Spinal cord (tissue), 9 donors: ENCODE measurements at regions not wholly inside any gene's neighbourhood (a gene's known extent, or its start where the extent isn't known, plus 50 kb on each side); places are given as distances from the start of the nearest gene placed in this dataset.
"Not testable (repeated sequence)": the region's sequence is repeated elsewhere in the genome, so short reads cannot be mapped to it uniquely, and the experiment has no call there.

Experiments
- DNase-seq, 6 donors: peaks; one replicate each; pipeline versions ENCODE4 v3.0.0 to v3.0.0-alpha.2; 2013 to 2015; ENCODE audit warnings: low spot score in 6 of 6, low read depth in 4 of 6
- H3K27ac ChIP-seq: one replicate; pipeline ENCODE4 v1.5.1; 2013; ENCODE audit warnings: low read depth, low read length, control low read depth
- H3K27me3 ChIP-seq: one replicate; pipeline ENCODE4 v1.6.1; 2013; ENCODE audit warnings: low read length; ENCODE audit not compliant: control insufficient read depth, insufficient read depth
- H3K36me3 ChIP-seq: one replicate; pipeline ENCODE4 v1.6.1; 2013; ENCODE audit warnings: low read length; ENCODE audit not compliant: control insufficient read depth, insufficient read depth
- H3K4me1 ChIP-seq: one replicate; pipeline ENCODE4 v1.6.1; 2013; ENCODE audit warnings: low read length; ENCODE audit not compliant: control insufficient read depth, insufficient read depth
- H3K4me3 ChIP-seq: one replicate; pipeline ENCODE4 v1.5.1; 2013; ENCODE audit warnings: low read depth, low read length, control low read depth
- H3K9me3 ChIP-seq: one replicate; pipeline ENCODE4 v1.6.1; 2013; ENCODE audit warnings: low read length; ENCODE audit not compliant: control insufficient read depth, insufficient read depth
- WGBS: methylation state at CpG from one replicate; pipeline ENCODE4 v1.1.5; 2013; ENCODE audit warnings: missing lambda C conversion rate; ENCODE audit not compliant: insufficient coverage; 5-methylcytosine and 5-hydroxymethylcytosine counted together
- donor health status: healthy.

GRCh38 chr15:53923741-53924140 is 54.5 kb upstream of the UNC13C start:
- not testable (repeated sequence) for H3K27ac ChIP-seq, H3K27me3 ChIP-seq, DNase-seq, H3K36me3 ChIP-seq, H3K4me1 ChIP-seq, H3K4me3 ChIP-seq, H3K9me3 ChIP-seq
- 92% methylated on average over 8 of the region's 13 CpGs for WGBS

- no peaks in the 10 kb centered on the region for H3K27me3 ChIP-seq
- no peak overlapping the region for H3K4me3 ChIP-seq
- H3K4me1 ChIP-seq, result peaks cover 3% of the 10 kb centered on the region
- H3K27ac ChIP-seq, result no peak overlapping the region
- no peaks in the 10 kb centered on the region for H3K9me3 ChIP-seq
- WGBS, result 42% methylated on average over 8 of the region's 11 CpGs
- no peaks in the 10 kb centered on the region for H3K36me3 ChIP-seq
- peak in 5 of 6 donors; percentile 9 to 76 (median 39) for DNase-seq
Measured at GRCh38 chr15:53918180-53919079, 59.8 kb upstream of the UNC13C start.

GRCh38 chr15:53917109-53917508 is 61.1 kb upstream of the UNC13C start:
- Histone ChIP-seq H3K27me3 (no peaks in the 10 kb centered on the region), H3K4me3 (no peak overlapping the region), H3K4me1 (peaks cover 3% of the 10 kb centered on the region), H3K9me3 (no peaks in the 10 kb centered on the region), H3K27ac (no peak overlapping the region), H3K36me3 (no peaks in the 10 kb centered on the region)
- 86% methylated on average over 2 of the region's 2 CpGs for WGBS
- no peak for DNase-seq

- Histone ChIP-seq H3K9me3 (no peaks in the 10 kb centered on the region), H3K27me3 (no peaks in the 10 kb centered on the region), H3K4me1 (no peaks in the 10 kb centered on the region), H3K27ac (no peak overlapping the region), H3K36me3 (no peaks in the 10 kb centered on the region), H3K4me3 (no peak overlapping the region)
- 80% methylated on average over 5 of the region's 10 CpGs for WGBS
- peak in 2 of 6 donors; percentile 34 to 38 for DNase-seq
Measured at GRCh38 chr15:53911431-53911830, 66.8 kb upstream of the UNC13C start.

GRCh38 chr15:53910852-53911251 is 67.4 kb upstream of the UNC13C start:
- Histone ChIP-seq H3K27me3 (no peaks in the 10 kb centered on the region), H3K4me1 (no peaks in the 10 kb centered on the region), H3K27ac (no peak overlapping the region), H3K36me3 (no peaks in the 10 kb centered on the region), H3K4me3 (no peak overlapping the region), H3K9me3 (no peaks in the 10 kb centered on the region)
- no peak for DNase-seq
- WGBS, result 93% methylated on average over 11 of the region's 11 CpGs

- Histone ChIP-seq H3K27me3 (no peaks in the 10 kb centered on the region), H3K27ac (no peak overlapping the region), H3K9me3 (no peaks in the 10 kb centered on the region), H3K36me3 (no peaks in the 10 kb centered on the region), H3K4me3 (no peak overlapping the region), H3K4me1 (no peaks in the 10 kb centered on the region)
- DNase-seq, result no peak
- 87% methylated on average over 6 of the region's 12 CpGs for WGBS
Measured at GRCh38 chr15:53910236-53910849, 67.9 kb upstream of the UNC13C start.

- WGBS, result no CpG with 5 or more reads among the region's 1 CpG
- DNase-seq, result no peak
Measured at GRCh38 chr15:53903129-53903528, 75.1 kb upstream of the UNC13C start.

GRCh38 chr15:53893468-53893867 is 84.8 kb upstream of the UNC13C start:
- H3K27me3 ChIP-seq, H3K9me3 ChIP-seq, H3K36me3 ChIP-seq, H3K4me3 ChIP-seq, DNase-seq, H3K27ac ChIP-seq, H3K4me1 ChIP-seq: not testable (repeated sequence)
- WGBS, result 100% methylated on average over 1 of the region's 2 CpGs

More at GRCh38 chr15:53903129-53903528, 75.1 kb upstream of the UNC13C start:
- H3K9me3 ChIP-seq, result no peaks in the 10 kb centered on the region
- no peaks in the 10 kb centered on the region for H3K27me3 ChIP-seq
- H3K4me3 ChIP-seq, result no peak overlapping the region
- no peak overlapping the region for H3K27ac ChIP-seq
- no peaks in the 10 kb centered on the region for H3K4me1 ChIP-seq
- H3K36me3 ChIP-seq, result no peaks in the 10 kb centered on the region

GRCh38 chr15:53891862-53892261 is 86.4 kb upstream of the UNC13C start:
- H3K36me3 ChIP-seq, H3K4me1 ChIP-seq, H3K4me3 ChIP-seq, H3K27ac ChIP-seq, H3K9me3 ChIP-seq, DNase-seq, H3K27me3 ChIP-seq: not testable (repeated sequence)
- 17% methylated on average over 1 of the region's 3 CpGs for WGBS

GRCh38 chr15:53884441-53884840 is 93.8 kb upstream of the UNC13C start:
- Histone ChIP-seq H3K36me3 (no peaks in the 10 kb centered on the region), H3K27ac (no peak overlapping the region), H3K4me3 (no peak overlapping the region), H3K9me3 (peaks cover 3% of the 10 kb centered on the region), H3K27me3 (no peaks in the 10 kb centered on the region), H3K4me1 (no peaks in the 10 kb centered on the region)
- no CpG with 5 or more reads among the region's 2 CpGs for WGBS
- DNase-seq, result no peak
